NB4 (cell line): ENCODE measurements at regions not wholly inside any gene's neighbourhood (a gene's known extent, or its start where the extent isn't known, plus 50 kb on each side); places are given as distances from the start of the nearest gene placed in this dataset.

Experiments
- DNase-seq: peaks from one replicate; pipeline ENCODE4 v3.0.0; 2010; ENCODE audit warnings: low read depth
- H3K4me3 ChIP-seq: one replicate; pipeline ENCODE4 v1.5.1; 2011; ENCODE audit warnings: mild to moderate bottlenecking, low read depth, low read length, moderate library complexity
- CTCF ChIP-seq: IDR thresholded peaks from one replicate; pipeline ENCODE4 v1.5.1; 2012; ENCODE audit warnings: low read depth, low read length
- MYC ChIP-seq: IDR thresholded peaks from 2 replicates; pipeline ENCODE4 v1.6.1; 2011; ENCODE audit warnings: low read depth, low read length
- POLR2A ChIP-seq: IDR thresholded peaks from 2 replicates; pipeline ENCODE4 v1.6.1; 2011; ENCODE audit warnings: mild to moderate bottlenecking; ENCODE audit not compliant: insufficient read length; ENCODE audit errors: extremely low read depth
- TF ChIP-seq, protein P1 (sequence below): IDR thresholded peaks from 2 replicates; pipeline ENCODE4 v1.6.1; 2011; ENCODE audit warnings: low read depth, low read length

GRCh38 chr2:60275958-60276357 is 277.5 kb downstream of the BCL11A start:
- H3K4me3 ChIP-seq, result no peak overlapping the region
- DNase-seq, result no peak
- TF ChIP-seq CTCF, result no peak
- TF ChIP-seq, protein P1, sequence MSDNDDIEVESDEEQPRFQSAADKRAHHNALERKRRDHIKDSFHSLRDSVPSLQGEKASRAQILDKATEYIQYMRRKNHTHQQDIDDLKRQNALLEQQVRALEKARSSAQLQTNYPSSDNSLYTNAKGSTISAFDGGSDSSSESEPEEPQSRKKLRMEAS, result no peak
- TF ChIP-seq MYC, result no peak
- no peak for TF ChIP-seq POLR2A

- H3K4me3 ChIP-seq, result no peak overlapping the region
- no peak for TF ChIP-seq MYC
- TF ChIP-seq, protein P1, result no peak
- TF ChIP-seq CTCF, result no peak
- TF ChIP-seq POLR2A, result no peak
- no peak for DNase-seq
Observed at GRCh38 chr2:60273836-60274235, 279.6 kb downstream of the BCL11A start.

- no peak for DNase-seq
- no peak for TF ChIP-seq CTCF
- H3K4me3 ChIP-seq, result no peak overlapping the region
Observed at GRCh38 chr2:60271713-60272112, 281.7 kb downstream of the BCL11A start.

GRCh38 chr2:60271131-60271530 is 282.3 kb downstream of the BCL11A start:
- DNase-seq, result no peak
- no peak overlapping the region for H3K4me3 ChIP-seq
- no peak for TF ChIP-seq CTCF
- TF ChIP-seq MYC, result no peak
- TF ChIP-seq POLR2A, result no peak
- TF ChIP-seq, protein P1, result no peak

DNA sequence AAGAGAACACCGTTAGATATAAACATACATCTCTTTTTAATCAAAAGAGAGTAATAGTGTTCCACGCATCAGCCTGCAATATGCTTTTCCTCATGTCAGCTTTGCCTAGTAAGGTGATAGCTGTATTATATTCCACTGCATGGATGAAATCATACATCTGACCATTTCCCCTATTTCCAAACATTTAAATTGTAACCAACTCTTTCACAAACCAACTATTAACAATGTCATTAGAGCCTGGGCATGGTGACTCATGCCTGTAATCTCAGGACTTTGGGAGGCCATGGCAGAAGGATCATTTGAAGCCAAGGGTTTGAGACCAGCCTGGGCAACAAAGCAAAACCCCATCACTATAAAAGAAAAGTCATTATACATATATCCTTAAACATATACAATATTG is 284.8 kb downstream of the BCL11A start:
- no peak for TF ChIP-seq MYC
- TF ChIP-seq, protein P1, result no peak
- TF ChIP-seq CTCF, result no peak
- no peak for TF ChIP-seq POLR2A
- no peak for DNase-seq
- no peak overlapping the region for H3K4me3 ChIP-seq

DNA sequence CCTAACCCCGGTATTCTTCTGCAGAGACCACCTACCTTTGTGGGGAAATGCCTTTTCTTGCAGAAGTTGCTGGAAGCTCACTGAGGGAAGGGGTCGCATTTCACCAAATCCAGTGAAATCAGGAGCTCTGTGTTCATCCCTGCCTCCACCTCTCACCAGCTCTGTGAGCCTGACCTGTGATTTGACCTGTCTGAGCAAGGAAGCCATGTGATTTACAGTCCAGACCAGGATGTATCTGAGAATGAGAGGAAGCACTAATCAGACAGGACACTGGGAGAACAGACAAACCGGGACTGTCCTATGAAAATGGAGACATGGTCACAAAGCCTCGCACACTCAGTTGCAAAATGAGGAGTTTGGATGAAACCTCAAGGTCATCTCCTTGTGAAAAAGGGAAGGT is 285.4 kb downstream of the BCL11A start:
- TF ChIP-seq, protein P1, result no peak
- no peak for TF ChIP-seq CTCF
- TF ChIP-seq MYC, result no peak
- TF ChIP-seq POLR2A, result no peak
- no peak overlapping the region for H3K4me3 ChIP-seq
- no peak for DNase-seq
